ENCODE measurements at regions not wholly inside any gene's neighbourhood (a gene's known extent, or its start where the extent isn't known, plus 50 kb on each side); places are given as distances from the start of the nearest gene placed in this dataset.

GRCh38 chr5:174281089-174281760, 235.7 kb downstream of the NSG2 start:
- TF ChIP-seq CTCF (IDR thresholded peaks at IDR 0.05; ENCODE audit: insufficient read depth, low read length), result no peak
- TF ChIP-seq POLR2AphosphoS5 (IDR thresholded peaks at IDR 0.05; ENCODE audit: low read depth), result no peak
- no peak for TF ChIP-seq REST (IDR thresholded peaks at IDR 0.05; ENCODE audit: insufficient replicate concordance, low read depth)
- no peak for TF ChIP-seq GABPA (IDR thresholded peaks at IDR 0.05; ENCODE audit: low read depth)
